Prostate gland (tissue), 2 donors: ENCODE measurements at regions not wholly inside any gene's neighbourhood (a gene's known extent, or its start where the extent isn't known, plus 50 kb on each side); places are given as distances from the start of the nearest gene placed in this dataset.

ENCODE experiments used
- CTCF ChIP-seq, 4 experiments: fragments of 200-600 bp in 2 of 4; fragments of 450-650 bp in 2 of 4; sonication (generic) in 2 of 4; IDR thresholded peaks; 1 replicate in 3 of 4; 2 replicates in 1 of 4; pipeline ENCODE4 v1.5.1; 2016 to 2019; ENCODE audit warnings: antibody characterized with exemption in 4 of 4, mild to moderate bottlenecking in 2 of 4, moderate library complexity in 2 of 4
- POLR2A ChIP-seq: fragments of 450-650 bp; IDR thresholded peaks from one replicate; pipeline ENCODE4 v1.6.1; 2016; ENCODE audit warnings: antibody characterized with exemption, mild to moderate bottlenecking

DNA sequence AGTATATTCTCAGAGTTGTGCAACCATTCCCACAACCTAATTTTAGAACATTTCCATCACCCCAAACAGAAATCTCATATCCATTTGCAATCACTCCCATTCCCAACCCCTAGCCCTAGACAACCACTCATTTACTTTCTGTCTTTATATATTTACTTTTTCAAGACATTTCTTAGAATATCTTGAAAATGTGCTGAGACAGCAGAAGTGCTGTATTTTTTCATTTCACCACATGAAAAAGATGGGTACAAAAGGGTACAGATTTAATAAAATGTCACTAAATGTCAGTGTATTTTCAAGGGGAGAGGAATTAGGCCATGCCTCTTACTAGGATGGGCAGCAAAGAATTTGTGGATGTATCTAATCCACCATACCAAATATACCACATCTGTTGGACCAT is 51.6 kb upstream of the CCDC6 start:
- TF ChIP-seq CTCF (IDR thresholded peaks at IDR 0.05) (no peak), POLR2A (no peak)
